Fibroblast of the aortic adventitia (primary cell): ENCODE measurements at regions not wholly inside any gene's neighbourhood (a gene's known extent, or its start where the extent isn't known, plus 50 kb on each side); places are given as distances from the start of the nearest gene placed in this dataset.
A peak's percentile ranks its signal among the peaks of the same experiment; 100 is the strongest.

Experiments
- DNase-seq: peaks from one replicate; pipeline ENCODE4 v3.0.0-alpha.2; 2010; ENCODE audit warnings: low read depth
- H3K4me3 ChIP-seq: 2 replicates; pipeline ENCODE4 v1.5.1; 2011; ENCODE audit warnings: low read depth, mild to moderate bottlenecking, control low read depth, low read length, moderate library complexity
- TF ChIP-seq, protein P1 (sequence below): IDR thresholded peaks from 2 replicates; pipeline ENCODE4 v1.5.1; 2011; ENCODE audit warnings: mild to moderate bottlenecking, low read length, control low read depth, inconsistent platforms; ENCODE audit not compliant: insufficient read depth

DNA sequence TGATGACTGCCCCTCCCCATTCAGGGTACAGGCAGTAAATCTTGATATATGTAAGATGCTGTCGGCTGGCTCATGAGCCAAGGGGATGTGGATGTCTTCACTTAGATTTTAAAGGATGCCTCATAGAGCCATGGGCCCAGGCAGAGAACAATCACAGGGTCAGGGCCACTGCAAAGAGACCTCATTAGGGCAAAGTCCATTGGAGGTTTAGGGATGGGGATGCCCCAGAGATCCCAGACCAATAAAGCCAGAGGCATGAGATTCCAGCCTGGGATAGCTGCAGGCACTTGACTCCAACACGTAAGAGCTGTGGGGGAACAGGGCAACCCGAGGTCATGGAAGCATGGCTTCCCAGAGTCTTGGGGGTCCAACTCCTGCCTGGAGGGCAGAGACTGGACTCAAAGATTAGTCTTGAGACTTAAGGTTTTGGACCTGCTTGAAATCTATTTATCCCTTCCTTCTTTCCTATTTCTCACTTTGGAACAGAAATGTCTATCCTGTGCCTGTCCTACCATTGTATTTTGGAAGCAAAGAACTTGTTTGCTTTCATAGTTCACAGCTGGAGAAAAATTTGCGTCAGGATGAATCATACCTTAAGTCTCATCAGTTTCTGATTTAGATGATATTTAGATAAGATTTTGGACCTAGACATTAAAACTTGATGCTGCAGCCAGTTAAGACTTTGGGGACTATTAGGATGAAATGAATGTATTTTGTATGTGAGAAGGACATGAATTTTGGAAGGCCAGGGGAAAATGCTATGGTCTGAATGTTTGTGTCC lies 101.3 kb upstream of the ADRA1B start:
- DNase-seq = peak; percentile 37

DNA sequence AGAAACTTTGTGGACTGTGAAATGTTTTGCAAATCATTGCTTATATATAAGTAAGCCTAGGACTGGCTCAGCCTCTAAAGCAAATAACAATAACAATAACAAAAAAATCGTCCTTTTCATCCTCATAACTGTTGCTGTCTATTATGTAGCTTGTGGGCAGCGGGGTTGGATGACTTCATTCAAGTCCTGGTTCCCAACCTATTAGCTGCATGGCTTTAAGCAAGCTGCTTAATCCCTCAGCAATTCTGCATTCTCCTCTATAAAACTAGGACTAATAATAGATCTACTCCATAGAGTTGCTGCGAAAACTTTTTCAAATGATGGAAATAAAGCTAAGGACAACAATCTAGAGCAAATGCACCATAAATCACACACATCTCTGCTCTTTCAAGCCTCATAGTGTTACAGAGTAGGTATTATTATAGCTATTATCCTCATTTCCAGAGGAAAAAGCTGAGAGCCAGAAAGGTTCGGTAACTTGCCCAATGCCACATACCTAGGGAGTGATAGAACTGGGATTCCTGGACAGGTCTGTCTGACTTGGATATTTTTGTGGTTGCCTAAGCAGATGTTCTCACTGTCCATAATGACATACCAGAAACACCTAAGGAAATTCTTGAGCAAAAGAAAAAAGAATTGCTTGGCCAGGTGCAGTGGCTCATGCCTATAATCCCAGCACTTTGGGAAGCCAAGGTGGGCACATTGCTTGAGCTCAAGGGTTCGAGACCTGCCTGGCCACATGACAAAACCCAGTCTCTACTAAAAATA lies 98.8 kb upstream of the ADRA1B start:
- DNase-seq = no peak
- TF ChIP-seq, protein P1, sequence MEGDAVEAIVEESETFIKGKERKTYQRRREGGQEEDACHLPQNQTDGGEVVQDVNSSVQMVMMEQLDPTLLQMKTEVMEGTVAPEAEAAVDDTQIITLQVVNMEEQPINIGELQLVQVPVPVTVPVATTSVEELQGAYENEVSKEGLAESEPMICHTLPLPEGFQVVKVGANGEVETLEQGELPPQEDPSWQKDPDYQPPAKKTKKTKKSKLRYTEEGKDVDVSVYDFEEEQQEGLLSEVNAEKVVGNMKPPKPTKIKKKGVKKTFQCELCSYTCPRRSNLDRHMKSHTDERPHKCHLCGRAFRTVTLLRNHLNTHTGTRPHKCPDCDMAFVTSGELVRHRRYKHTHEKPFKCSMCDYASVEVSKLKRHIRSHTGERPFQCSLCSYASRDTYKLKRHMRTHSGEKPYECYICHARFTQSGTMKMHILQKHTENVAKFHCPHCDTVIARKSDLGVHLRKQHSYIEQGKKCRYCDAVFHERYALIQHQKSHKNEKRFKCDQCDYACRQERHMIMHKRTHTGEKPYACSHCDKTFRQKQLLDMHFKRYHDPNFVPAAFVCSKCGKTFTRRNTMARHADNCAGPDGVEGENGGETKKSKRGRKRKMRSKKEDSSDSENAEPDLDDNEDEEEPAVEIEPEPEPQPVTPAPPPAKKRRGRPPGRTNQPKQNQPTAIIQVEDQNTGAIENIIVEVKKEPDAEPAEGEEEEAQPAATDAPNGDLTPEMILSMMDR = no peak
- H3K4me3 ChIP-seq = no peak overlapping the region

More for the DNA sequence above, 101.3 kb upstream of the ADRA1B start:
- TF ChIP-seq, protein P1 = no peak
- no peak overlapping the region for H3K4me3 ChIP-seq

DNA sequence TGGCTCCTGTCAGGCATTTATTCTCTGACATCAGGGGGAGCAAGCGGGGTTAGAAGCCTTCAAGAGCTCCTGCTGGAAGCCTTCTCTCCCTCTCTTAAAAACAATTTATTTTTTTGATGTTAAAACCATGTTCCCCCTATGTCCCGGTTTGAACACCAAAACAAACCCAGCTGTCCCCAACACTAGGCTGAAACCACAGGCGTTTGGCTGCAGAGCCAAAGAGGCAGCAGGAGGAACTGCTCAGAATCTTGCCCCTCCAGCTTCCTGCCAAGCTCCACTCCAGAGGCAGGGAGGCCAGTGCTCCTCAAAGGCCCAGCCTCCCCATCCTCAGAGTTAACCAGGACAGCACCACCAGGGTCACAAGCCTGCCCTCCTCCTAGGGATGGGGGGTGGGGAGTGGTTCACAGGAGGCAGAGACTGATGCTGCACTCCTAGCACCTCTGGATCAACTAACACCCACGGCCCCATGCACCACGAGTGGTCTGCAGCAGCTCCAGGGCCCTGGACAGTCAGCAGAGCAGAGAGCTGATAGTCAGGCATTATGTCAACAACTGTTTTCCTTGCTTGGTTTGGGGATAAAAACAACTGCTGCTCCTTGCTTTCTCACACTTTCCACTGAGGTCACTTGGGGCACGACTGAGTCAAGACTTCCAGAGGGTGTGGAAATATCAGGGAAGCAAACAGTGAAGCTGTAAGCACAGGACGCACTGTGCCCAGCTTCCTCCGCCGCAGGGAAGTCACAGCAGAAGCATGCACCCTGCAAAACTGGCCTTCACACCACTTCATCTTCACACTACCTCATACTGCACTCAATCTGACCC lies 96.5 kb upstream of the ADRA1B start:
- TF ChIP-seq, protein P1 = no peak
- H3K4me3 ChIP-seq = no peak overlapping the region
- no peak for DNase-seq

DNA sequence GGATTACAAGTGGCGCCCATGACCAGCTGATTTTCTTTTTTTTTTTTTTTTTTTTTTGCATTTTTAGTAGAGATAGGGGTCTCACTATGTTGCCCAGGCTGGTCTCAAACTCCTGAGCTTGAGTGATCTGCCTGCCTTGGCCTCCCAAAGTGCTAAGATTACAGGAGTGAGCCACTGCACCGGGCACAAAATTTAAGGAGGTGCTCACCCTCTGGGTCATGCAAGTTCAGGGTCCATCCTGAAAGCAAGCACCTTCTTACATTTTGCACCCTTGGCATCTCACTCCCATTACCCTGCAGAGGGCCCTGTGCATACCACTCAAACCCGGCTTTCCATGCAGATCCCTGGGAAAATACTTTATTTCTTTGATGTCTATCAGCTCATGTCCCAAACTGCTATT lies 95.6 kb upstream of the ADRA1B start:
- TF ChIP-seq, protein P1 = no peak
- no peak overlapping the region for H3K4me3 ChIP-seq
- no peak for DNase-seq

DNA sequence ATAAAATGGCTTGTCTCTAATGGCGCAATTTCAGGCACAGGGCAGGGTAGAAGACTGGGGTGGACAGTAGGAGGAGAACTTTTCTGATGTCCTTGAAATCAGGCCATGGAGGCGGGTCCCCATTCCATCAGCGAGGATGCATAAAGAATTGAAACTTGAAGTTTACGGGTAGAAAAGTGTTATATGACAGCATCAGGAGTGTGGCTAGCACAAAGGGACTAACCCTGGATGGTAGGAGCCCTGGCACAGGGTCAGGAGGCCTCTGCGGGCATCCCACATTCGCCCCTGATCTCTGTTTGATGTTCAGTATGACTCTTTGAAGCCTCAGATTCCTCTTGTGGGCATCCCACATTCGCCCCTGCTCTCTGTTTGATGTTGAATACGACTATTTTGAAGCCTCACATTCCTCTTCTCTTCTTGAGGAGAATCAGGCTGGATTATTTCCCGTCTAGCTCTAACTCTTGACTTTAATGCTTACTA lies 94.8 kb upstream of the ADRA1B start:
- TF ChIP-seq, protein P1 = no peak
- DNase-seq = no peak
- no peak overlapping the region for H3K4me3 ChIP-seq

DNA sequence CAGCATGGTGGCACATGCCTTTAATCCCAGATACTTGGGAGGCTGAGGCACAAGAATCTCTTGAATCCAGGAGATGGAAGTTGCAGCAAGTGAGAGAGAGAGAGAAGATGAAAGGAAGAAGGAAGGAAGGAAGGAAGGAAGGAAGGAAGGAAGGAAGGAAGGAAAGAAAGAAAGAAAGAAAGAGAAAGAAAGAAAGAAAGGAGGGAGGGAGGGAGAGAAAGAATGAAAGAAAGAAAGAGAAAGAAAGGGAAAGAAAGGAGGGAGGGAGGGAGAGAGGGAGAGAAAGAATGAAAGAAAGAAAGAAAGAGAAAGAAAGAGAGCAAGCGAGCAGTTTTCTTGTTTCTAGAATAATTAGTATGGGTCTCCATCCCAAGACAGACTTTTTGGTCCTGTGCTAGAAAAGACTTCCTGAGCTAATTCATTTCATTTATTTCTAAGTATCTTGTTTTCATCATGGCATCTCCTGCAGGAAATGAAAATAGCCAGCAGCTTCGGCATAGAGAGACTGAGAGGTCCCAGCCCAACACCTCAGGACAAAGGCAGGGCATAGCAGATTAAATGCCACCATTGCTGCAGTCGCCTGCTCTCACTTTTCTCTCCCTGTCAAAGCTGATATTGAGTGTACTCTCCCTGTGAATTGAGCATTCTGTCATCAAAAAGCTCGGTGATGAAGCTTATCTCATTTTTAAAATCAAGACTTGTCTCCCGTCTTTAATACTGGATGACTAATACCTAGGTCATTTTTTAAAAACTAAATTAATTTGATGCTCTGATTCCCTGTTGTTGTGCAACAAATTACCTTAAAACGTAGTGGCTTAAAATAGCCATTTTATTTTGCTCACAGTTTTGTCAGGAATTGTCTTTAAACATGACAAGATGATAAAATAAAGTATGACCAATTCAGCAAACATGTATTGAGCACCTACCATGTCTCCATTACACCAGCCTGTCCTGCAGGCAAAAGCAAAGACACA lies 91.8 kb upstream of the ADRA1B start:
- no peak overlapping the region for H3K4me3 ChIP-seq
- TF ChIP-seq, protein P1 = no peak
- DNase-seq = no peak
